Femur (tissue), 1 donor: ENCODE measurements at regions not wholly inside any gene's neighbourhood (a gene's known extent, or its start where the extent isn't known, plus 50 kb on each side); places are given as distances from the start of the nearest gene placed in this dataset.

Experiments used
- DNase-seq: peaks from one replicate; pipeline ENCODE4 v3.0.0-alpha.2; 2017

DNA sequence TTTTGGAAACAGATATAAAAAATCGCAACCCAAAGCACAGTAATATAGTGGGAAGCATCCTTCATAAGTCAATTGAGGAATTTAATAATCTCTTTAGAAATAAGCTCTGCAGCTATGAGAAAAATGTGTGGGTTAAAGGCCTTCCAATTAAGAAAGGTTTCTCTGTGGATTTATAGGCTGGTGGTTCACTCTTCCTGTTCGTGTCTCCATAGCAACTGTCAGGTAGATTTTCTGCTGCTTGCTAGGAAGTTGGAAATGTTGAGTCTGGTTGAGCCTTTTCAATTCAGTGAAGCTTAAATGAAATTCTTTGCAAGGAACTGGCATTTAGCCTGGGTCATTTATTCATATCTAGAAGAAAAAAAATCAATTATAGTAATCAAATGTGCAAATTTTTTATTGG, 652.8 kb upstream of the CELF2 start:
- DNase-seq = no peak

DNA sequence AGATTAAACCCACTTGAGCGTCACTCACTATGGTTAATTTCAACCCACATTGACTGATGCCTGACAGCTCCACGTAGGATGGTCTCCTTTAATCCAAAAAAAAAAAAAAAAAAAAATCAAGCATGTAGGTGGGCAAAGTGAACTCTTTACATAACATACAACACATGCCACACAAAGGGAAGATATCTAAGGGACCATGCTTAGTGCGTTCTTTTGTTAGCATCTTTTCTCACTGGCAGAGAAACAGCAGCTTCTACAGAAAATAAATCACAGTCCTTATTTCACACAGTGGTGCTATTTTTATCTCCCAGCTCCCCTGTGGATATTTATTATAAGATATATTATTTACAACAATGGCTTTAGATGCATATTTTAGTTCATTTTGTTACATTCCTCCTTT, 652.0 kb upstream of the CELF2 start:
- no peak for DNase-seq

DNA sequence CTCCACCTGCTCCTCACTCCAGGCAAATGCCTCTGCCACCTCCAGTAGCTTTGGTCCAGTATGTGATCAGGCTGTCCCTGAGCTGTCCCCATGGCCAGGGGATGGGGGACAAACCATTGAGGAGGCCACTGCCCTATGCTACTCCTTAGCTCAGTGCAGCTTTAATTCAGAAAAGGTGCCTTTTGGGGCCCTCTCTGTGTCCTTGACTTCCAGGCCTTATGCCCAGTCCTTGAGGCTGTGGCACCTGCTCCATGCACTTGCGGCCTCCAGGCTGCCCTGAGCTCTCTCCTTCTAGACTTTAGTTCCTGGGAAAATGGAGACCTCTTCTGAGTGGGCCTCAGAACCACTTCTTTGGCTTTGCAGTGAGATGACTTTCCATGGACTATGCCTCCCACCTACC, 650.8 kb upstream of the CELF2 start:
- no peak for DNase-seq

DNA sequence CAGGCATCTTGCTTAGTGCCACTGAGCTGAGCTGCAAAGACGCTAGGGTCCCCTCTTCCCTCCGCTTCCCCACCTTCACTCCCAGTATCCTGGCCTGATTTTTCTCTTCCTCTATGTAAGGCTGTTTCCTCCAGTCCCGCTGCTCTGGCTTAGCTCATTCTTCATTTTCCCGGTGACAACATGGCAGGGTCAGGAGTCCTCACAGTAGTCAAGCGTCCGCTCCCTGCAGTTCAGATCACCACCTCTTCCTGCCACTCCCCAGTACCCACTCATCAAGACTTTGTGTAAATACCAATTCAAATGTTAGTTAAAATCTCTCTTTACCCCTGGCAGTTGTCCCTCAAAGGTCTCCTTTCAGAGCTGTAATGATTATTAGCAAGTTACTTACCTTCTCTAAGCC, 650.4 kb upstream of the CELF2 start:
- no peak for DNase-seq

DNA sequence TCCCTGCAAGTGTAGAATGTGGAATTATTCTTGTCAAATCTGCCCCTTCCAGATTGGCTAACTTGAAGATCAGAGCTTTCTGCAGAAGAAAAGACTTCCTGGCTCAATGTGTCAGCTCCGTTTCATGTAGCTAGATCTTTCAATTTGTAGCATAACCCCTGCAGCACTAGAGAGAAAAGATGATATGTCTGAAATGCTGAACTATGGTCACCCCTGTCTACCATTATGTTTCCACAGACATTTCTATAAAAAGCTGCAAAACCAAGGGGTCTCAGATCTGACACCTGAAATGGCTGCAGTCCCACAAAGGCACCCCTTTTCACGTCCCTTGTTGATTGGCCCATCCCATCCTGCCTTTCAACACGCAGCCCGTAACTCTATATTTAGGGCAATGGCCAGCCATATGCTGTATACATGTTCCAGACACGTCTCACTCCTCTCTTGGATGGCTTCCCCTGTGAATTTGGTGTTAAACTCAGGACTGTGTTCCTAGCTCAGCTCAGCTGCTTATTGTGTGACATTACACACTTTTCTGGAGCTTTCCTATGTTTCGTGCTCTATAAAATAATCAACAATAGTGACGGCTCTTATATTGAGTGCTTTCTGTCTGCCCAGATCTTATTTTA, 648.6 kb upstream of the CELF2 start:
- DNase-seq = no peak

DNA sequence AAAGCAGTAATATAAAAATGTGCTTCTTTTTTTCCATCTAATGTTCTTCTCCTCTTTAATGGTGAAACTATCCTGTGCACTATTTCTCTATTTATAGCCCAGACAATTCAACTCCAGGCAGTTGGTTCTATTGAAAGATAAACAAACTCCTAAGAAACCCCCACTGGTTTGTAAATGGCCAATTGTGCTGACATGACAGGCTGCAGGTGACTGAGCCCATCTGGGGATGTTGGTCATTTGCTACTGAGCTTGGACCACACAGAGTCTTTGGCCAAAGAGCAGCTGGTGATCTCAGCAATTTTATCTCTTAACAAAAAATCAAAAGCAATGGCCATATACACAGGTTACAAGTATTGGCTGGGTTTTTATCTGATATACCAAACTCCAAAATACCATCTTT, 631.8 kb upstream of the CELF2 start:
- DNase-seq = no peak

DNA sequence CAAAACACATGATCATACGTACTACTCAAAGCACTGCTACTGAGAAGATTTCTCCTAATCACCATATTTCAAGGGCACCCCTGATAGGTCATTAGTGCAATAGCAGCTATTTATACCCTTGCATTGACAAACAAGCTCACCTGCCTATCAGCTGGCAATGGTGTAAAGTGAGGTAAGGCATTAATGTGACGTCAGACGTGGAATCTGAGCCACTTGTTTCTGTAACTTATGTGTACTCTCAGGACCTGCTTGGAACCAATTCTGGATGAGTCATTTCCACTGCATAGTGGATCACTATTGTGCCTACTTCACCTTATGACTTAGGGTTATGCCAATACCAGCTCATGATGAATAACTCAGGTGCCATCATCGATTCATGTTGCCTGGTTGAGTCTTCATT, 628.5 kb upstream of the CELF2 start:
- DNase-seq = no peak

DNA sequence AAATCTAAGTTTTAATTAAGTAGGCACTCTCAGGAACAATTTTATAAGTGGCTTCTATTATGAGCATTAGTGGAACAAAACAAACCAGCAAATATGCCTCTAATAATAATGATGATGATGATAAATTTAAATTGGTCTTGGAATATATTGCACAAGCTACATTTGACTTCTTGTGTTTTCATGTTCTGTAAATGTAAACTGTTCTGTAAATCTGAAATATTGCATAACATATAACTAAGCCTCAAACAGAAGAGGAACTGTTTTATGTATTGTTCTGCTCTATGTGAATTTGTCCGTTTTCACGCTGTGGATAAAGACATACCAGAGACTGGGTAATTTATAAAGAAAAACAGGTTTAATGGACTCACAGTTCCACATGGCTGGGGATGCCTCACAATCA, 625.2 kb upstream of the CELF2 start:
- DNase-seq = no peak

DNA sequence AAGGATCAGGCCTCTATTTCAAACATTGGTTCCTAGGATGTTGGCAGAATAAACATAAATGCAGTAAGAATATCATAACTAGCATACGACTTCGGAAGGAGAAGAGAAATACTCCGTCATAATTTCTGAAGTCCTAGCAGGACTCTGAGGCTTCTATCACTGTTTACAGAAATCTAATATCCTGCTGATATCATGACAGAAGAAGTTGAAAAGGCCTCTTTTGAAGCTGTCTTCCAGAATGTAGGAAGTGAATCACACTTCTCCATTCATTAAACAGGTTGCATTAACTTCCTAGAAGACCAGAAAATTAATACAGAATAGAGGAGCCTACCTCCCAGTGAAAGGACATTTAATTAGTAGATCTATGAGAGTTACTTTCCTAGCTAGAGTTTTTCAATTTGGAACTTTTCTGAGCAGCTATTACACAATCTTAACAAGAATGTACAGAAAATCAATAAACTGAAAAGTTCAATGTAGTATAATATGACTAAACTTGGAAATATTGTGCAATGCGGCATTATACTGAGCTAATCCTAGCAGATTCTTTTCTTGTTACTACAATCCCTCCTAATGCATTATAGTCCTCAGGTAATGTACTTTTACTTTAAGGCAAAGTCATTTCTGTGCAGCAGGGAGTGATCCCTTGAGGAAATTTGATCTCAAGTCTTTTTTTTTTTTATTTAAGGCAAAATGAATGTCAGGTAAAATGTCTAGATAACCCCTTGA, 622.6 kb upstream of the CELF2 start:
- DNase-seq = no peak

DNA sequence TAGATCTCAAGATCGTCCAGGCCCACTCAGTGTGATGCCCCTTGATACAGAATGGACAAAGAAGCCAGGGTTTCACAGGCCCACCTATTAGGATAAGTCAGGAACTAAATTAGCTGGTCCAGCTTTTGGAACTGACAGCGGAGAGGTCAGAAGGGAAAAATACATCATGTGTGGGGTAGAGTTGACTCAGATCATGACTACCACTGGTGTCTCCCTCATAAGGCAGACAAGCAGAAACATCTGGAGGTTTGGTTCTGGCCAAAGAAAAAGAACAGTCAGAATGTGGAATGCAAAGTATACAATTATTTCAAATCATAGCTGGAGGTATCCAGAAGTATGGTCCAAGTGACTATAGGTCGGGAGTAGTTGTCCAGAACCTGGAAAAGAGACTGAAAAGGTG, 621.1 kb upstream of the CELF2 start:
- DNase-seq = no peak

DNA sequence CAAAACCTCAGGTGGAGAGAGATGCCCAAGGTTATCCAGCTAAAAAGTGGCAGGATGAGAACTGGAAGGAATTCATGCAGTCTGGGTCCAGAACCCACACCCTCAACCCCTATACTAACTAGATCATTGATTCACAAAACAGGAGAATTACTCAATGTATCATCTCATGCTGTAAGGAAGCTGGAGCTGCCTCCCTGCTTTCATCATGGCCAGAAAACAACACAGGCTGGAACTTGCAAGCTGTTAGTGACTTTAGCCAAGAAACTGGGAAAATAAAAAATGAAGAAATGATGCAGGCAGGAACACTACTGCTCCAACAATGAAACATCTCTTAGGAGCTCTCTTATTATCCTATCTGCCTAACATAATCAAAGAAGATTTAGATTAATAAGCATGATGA, 619.8 kb upstream of the CELF2 start:
- no peak for DNase-seq

DNA sequence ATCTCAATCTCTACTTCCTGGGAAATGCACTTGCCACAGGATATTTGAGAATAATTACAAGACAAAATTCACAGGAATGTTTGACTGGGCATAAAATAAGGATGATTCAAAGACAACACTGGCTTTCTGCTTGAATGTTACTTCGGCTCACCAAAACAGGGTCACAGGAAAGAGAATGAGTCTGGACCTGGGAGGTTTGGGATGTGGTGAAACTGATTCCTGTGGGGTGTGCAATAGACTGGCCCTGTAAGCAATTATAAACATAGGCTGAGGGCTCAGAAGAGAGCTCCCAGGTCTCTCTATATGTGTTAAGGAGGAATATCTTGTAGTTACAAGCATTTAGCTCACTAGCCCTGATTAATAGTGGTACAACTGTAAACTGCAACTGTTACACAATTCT, 613.9 kb upstream of the CELF2 start:
- no peak for DNase-seq

DNA sequence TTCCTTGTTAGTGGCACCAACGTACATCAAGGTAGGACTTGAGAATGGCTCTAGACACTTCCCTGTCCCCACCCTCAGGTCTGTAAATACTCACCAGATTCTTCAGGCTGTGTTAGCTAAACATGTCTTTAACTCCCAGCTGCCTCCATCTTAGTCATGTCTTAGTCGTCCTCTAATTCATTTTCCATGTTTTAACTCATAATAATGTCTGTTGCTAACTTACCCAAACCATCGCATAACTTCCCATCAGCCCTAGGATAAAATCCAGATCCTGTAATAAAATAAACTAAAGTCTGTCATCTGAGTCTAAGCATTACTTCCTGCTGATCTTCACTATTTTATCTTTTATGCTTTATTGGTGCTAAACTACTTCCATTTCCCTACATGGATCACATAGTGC, 600.0 kb upstream of the CELF2 start:
- DNase-seq = no peak

DNA sequence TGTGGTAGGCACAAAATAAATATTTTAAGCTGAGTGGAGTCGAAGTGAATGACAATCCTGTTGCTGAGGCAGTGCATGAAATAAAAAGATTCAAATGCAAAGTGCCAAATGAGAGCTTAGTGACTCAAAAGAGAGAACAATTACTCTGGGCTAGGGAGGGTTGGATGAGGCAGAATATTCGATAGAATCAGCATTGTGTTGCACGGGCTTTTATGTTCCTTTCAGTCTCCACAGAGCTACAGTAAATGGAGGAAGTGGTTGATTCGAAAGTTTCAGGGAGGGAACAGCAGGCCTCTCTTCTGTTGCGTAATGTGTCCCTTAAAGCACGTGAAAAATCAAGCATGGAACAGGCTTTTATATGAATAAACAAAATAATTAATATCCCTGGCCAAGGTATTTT, 599.3 kb upstream of the CELF2 start:
- DNase-seq = no peak

DNA sequence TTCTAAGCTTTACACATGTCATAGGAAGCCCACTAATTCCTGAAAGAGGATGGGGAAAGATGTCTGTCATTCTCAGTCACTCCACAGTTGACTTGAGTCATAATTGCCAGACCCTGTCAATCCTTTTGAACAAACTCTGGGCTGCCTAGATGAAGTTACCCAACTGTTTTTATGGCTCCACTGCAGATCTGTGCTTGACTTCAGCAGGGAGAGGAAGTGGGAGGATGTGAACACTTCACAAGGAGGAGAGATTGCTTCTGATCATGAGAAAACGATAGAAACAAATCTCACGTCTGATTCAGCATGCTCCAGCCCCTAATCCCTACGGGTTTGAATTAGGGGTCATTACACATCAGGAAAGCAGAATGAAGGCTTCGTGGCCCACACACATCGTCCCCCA, 596.6 kb upstream of the CELF2 start:
- no peak for DNase-seq

DNA sequence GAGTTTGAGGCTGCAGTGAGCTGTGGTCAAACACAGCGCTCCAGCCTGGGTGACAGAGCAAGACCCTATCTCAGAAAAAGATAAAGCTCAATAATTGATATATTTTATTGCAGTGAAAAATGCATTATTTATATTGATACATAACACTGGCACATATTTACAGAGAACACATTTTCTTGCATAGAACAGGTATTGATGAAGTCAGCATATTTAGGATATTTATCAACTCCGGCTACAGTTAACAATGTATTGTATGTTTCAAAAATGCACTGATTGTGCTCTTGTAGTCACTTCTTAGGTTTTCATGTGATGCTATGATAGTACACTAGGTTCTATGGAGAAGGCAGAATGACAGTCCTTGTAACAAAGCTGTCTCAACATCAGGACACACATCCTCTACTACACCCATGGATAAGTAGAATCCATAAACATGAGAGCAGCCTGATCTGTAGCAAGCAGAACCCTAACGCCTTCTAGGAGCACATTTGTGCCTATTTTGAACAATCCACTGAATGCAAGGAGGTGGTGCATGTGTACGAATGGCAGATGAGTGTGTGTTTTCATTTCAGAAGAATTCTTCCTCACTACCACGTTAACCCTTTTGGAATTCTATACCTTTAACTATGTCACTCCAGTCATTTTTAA, 586.1 kb upstream of the CELF2 start:
- no peak for DNase-seq

DNA sequence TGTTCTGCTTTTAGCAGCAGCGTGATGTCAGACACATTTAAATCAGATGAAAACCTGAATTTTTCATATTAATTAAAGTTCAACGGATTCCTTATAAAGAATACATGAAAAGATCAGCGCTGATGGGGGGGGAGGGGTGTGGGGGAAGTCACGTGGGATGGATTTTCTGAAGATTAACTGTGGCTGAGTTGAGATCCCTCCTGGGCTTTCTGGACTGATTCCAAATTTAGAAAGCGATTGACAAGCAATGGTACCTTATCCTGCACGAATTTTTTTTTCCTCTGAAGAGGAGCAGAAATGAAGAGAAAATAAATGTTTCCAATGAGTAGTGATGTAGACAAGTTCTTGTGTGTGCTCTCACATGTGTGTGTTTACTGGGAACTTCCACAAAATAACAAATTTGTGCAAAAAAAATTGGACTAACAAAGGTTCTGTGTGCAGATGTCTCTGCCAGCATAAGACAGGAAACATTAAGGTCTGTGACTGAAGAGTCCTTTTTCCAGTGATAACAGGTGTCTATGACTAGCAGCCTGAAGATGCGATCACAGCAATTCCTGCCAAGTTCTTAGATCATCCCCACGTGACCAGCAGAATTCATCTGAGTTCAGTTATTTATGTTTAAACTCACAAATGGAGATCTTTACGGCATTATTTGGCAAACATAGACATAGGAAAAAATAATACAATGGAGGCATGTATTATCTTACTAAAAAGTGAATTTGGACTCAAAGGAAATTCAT, 585.2 kb upstream of the CELF2 start:
- peak; percentile 26 for DNase-seq

DNA sequence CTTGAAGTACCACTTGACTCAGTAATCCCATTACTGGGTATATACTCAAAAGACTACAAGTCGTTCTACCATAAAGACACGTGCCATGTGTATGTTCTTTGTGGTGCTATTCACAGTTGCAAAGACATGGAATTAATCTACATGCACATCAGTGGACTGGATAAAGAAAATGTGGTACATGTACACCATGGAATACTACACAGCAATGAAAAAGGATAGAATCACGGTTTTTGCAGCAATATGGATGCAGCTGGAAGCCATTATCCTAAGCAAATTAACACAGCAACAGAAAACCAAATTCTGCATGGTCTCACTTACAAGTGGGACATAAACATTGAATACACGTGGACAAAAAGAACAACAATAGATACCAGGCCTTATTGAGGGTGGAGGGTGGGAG, 583.4 kb upstream of the CELF2 start:
- DNase-seq = no peak

DNA sequence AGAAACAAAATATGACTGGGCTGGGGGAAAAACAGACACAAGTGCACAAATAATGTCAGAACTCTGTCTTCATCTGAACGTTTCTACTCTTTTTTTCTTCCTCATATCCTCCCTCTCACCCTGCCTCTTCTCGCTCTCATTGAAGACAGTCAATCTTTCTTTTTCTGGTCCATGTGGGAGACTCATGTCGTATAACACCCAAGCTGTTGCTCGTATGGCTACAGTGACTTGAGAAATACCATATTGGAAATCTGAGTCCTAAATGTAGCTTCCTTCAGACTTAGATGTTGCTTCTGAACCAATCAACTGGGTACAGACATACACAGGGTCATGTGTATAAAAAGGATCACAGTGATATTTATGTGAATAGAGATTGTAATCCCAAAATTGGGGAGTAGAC, 579.8 kb upstream of the CELF2 start:
- no peak for DNase-seq

DNA sequence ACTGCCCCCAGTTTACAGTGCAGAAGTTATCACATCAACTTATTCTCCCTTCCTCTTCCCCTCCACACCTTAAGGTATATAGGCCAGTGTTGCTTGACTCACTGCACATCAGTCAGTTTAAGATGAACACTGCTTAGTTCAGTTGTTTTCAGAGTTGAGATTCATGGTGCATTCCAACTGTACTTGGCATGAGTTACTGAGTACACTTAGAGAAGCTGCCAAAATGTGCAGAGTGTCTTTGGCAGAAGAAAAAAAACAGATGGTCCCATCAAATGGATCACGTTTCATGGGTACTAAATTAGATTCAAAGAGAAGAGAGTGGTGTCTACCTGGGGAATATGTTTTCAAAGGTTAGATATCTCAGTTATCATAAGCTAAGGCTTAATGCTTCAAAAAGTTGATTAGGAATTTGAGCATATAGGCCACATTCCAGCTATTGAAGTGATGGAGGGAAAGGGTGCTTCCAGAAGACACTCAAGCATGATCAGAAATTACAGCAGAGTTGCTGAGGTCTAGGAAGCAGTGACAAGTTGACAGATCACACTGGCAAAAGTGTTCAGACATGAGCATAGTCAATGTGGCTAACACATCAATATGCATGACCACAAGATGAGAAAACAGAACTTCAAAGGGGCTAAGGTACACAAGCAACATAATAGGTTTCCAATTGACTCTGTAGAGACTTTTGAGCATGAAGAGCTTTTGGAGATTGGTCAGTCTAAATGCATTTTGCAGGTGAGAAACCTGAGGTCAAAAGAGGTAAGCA, 579.2 kb upstream of the CELF2 start:
- DNase-seq = no peak

DNA sequence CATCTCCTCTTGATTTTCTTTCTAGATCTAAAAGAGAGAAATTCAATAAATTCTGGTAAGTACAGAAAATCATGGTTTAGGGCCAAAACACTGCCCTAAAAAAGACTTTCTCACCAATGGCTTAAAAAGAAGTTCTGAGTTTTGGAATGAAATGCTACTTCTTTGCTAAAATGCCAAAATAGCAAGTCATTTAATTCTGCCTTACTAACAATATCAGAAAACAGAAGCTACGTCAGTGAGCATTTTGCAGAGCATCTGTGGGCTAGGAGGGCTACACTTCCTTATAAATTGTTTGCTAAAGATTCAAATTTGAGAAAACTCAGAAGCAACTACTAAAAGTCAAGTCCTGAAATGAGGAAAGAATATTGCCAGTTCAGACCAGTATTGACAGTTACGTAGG, 560.8 kb upstream of the CELF2 start:
- no peak for DNase-seq

DNA sequence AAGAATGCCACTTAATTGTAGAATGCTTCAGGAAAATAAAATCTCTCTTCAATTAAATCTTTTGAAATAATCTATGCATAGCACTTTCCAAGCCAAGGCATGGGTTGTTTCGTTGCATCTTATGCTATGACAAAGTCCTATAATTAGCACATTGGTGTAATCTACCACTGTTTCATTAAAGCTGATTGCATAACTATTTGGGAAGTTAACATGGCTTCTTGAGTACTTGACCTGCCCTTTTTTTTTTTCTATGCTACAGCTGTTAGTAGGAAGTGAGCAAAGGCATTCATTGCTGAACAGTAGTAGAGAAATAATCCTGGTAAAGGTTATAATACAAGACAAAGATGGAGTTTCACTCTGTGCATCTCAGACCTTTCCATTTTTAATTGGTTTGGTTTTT, 557.2 kb upstream of the CELF2 start:
- DNase-seq = no peak
